Cardiac muscle cell (in vitro differentiated cells and primary cell): ENCODE measurements at regions not wholly inside any gene's neighbourhood (a gene's known extent, or its start where the extent isn't known, plus 50 kb on each side); places are given as distances from the start of the nearest gene placed in this dataset.
A peak's percentile ranks its signal among the peaks of the same experiment; 100 is the strongest.

ENCODE experiments used
- DNase-seq, 2 donors: peaks; one replicate each; pipeline versions ENCODE4 v3.0.0 to v3.0.0-alpha.2; 2010 to 2017; ENCODE audit warnings: low read depth in 1 of 2, low spot score in 1 of 2
- H3K27ac ChIP-seq: fragments of 200-600 bp; sonication (generic); 2 replicates; pipeline ENCODE4 v1.5.1; 2016
- H3K27me3 ChIP-seq: fragments of 200-600 bp; sonication (generic); 2 replicates; pipeline ENCODE4 v1.6.0; 2016; ENCODE audit warnings: control low read depth
- H3K36me3 ChIP-seq: fragments of 200-600 bp; sonication (generic); 2 replicates; pipeline ENCODE4 v1.5.1; 2016; ENCODE audit warnings: control low read depth
- H3K4me1 ChIP-seq: fragments of 200-600 bp; sonication (generic); 2 replicates; pipeline ENCODE4 v1.8.1; 2017; ENCODE audit warnings: low read depth, mild to moderate bottlenecking, mixed run types
- H3K4me3 ChIP-seq: fragments of 200-600 bp; sonication (generic); 2 replicates; pipeline ENCODE4 v1.5.1; 2016; ENCODE audit warnings: mild to moderate bottlenecking
- H3K9me3 ChIP-seq: fragments of 200-600 bp; sonication (generic); 2 replicates; pipeline ENCODE4 v1.5.1; 2017; ENCODE audit warnings: low read depth, mild to moderate bottlenecking, control low read depth
- CTCF ChIP-seq: IDR thresholded peaks from 2 replicates; pipeline ENCODE4 v1.5.1; 2012; ENCODE audit warnings: low read depth, mild to moderate bottlenecking, low read length

DNA sequence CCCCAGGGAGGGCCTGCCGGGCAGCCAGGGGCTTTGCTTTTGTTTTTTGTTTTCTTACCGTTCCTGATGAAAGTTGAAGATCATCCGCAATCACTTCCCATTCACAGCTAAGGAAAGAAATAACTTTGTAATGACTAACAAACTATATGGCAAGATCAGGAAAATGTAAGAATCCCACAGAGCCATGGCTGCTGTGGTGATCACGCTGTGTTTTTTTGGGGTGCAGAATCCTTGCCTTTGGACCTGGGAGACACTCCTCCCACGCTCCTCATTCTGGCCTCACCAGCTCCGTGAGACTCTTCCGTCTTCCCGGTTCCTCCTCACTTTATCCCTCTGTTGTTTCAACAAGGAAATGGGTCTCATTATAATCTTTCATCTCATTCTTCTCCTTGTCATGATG lies 443.0 kb upstream of the MGMT start:
- no peak overlapping the region for H3K27ac ChIP-seq
- H3K36me3 ChIP-seq = no peaks in the 10 kb centered on the region
- no peaks in the 10 kb centered on the region for H3K9me3 ChIP-seq
- peaks cover 7% of the 10 kb centered on the region for H3K4me1 ChIP-seq
- TF ChIP-seq CTCF = no peak
- no peak for DNase-seq
- H3K4me3 ChIP-seq = no peak overlapping the region
- H3K27me3 ChIP-seq = no peaks in the 10 kb centered on the region

- no peak overlapping the region for H3K27ac ChIP-seq
- H3K27me3 ChIP-seq = no peaks in the 10 kb centered on the region
- no peak for DNase-seq
- H3K36me3 ChIP-seq = no peaks in the 10 kb centered on the region
- H3K4me1 ChIP-seq = peaks cover 6% of the 10 kb centered on the region
- no peaks in the 10 kb centered on the region for H3K9me3 ChIP-seq
- no peak overlapping the region for H3K4me3 ChIP-seq
- TF ChIP-seq CTCF = no peak
Observed at GRCh38 chr10:129025787-129026186, 441.3 kb upstream of the MGMT start.

GRCh38 chr10:129027906-129028305 lies 439.1 kb upstream of the MGMT start:
- no peak overlapping the region for H3K27ac ChIP-seq
- H3K27me3 ChIP-seq = peaks cover 7% of the 10 kb centered on the region
- H3K4me1 ChIP-seq = no peaks in the 10 kb centered on the region
- no peak overlapping the region for H3K4me3 ChIP-seq
- TF ChIP-seq CTCF = no peak
- no peaks in the 10 kb centered on the region for H3K9me3 ChIP-seq
- DNase-seq = peak; percentile 17 to 49
- H3K36me3 ChIP-seq = no peaks in the 10 kb centered on the region

DNA sequence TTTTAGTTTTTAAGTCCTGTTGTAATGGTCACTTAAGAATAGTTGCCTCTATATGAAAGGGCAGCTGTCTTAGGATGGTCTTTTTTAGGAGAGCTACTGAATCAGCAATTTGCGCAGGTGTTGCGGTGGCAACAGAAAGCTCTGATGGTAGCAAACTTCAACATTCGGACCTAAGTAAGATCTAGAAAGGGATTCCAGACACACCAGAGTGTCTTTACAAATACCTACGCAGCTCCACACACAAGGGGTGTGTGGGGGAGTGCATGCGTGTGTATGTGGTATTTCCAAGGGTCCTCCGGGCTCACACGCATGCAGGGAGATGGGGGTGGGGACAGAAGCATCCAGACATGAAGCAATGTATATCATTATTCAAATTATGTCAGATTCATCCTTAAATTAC lies 438.6 kb upstream of the MGMT start:
- Histone ChIP-seq H3K9me3 (no peaks in the 10 kb centered on the region), H3K27ac (no peak overlapping the region), H3K27me3 (peaks cover 9% of the 10 kb centered on the region), H3K4me3 (no peak overlapping the region), H3K36me3 (no peaks in the 10 kb centered on the region), H3K4me1 (no peaks in the 10 kb centered on the region)
- TF ChIP-seq CTCF = no peak
- no peak for DNase-seq

GRCh38 chr10:129029051-129029450 lies 438.0 kb upstream of the MGMT start:
- no peak for TF ChIP-seq CTCF
- H3K27me3 ChIP-seq = peaks cover 9% of the 10 kb centered on the region
- H3K4me3 ChIP-seq = no peak overlapping the region
- no peak overlapping the region for H3K27ac ChIP-seq
- no peaks in the 10 kb centered on the region for H3K4me1 ChIP-seq
- H3K36me3 ChIP-seq = no peaks in the 10 kb centered on the region
- H3K9me3 ChIP-seq = no peaks in the 10 kb centered on the region
- DNase-seq = no peak
